ENCODE measurements at regions not wholly inside any gene's neighbourhood (a gene's known extent, or its start where the extent isn't known, plus 50 kb on each side); places are given as distances from the start of the nearest gene placed in this dataset.

- no peak overlapping the region for H3K4me3 ChIP-seq
- H3K9ac ChIP-seq (ENCODE audit: insufficient read length) = no peak overlapping the region
- no peak for TF ChIP-seq FOXP2 (optimal IDR thresholded peaks at IDR 0.05; ENCODE audit: control extremely low read depth, extremely low read length, insufficient read depth)
- TF ChIP-seq EZH2 (IDR thresholded peaks at IDR 0.05) = no peak
- TF ChIP-seq POLR2AphosphoS5 (IDR thresholded peaks at IDR 0.05; ENCODE audit: borderline replicate concordance, low read depth, low read length) = no peak
- H3K27ac ChIP-seq = no peak overlapping the region
- H3K9me3 ChIP-seq (ENCODE audit: low read depth, low read length) = no peaks in the 10 kb centered on the region
- no peak for DNase-seq (ENCODE audit: low read depth, low spot score)
- H3K36me3 ChIP-seq (ENCODE audit: insufficient read depth, low read length) = no peaks in the 10 kb centered on the region
Observed at GRCh38 chr6:47118611-47119010, 76.5 kb upstream of the ADGRF1 start.

- Histone ChIP-seq H3K9me3 (ENCODE audit: low read depth, low read length) (no peaks in the 10 kb centered on the region), H3K9ac (ENCODE audit: insufficient read length) (no peak overlapping the region), H3K27ac (no peak overlapping the region), H3K4me3 (no peak overlapping the region), H3K36me3 (ENCODE audit: insufficient read depth, low read length) (no peaks in the 10 kb centered on the region)
- no peak for DNase-seq (ENCODE audit: low read depth, low spot score)
- TF ChIP-seq POLR2AphosphoS5 (IDR thresholded peaks at IDR 0.05; ENCODE audit: borderline replicate concordance, low read depth, low read length) = no peak
- no peak for TF ChIP-seq EZH2 (IDR thresholded peaks at IDR 0.05)
- no peak for TF ChIP-seq FOXP2 (optimal IDR thresholded peaks at IDR 0.05; ENCODE audit: control extremely low read depth, extremely low read length, insufficient read depth)
Observed at GRCh38 chr6:47117314-47117713, 75.2 kb upstream of the ADGRF1 start.

- no peak overlapping the region for H3K9ac ChIP-seq (ENCODE audit: insufficient read length)
- TF ChIP-seq POLR2AphosphoS5 (IDR thresholded peaks at IDR 0.05; ENCODE audit: borderline replicate concordance, low read depth, low read length) (no peak), EZH2 (IDR thresholded peaks at IDR 0.05) (no peak), FOXP2 (optimal IDR thresholded peaks at IDR 0.05; ENCODE audit: control extremely low read depth, extremely low read length, insufficient read depth) (no peak)
- H3K27ac ChIP-seq = no peak overlapping the region
- no peaks in the 10 kb centered on the region for H3K9me3 ChIP-seq (ENCODE audit: low read depth, low read length)
- H3K4me3 ChIP-seq = no peak overlapping the region
- DNase-seq (ENCODE audit: low read depth, low spot score) = no peak
- no peaks in the 10 kb centered on the region for H3K36me3 ChIP-seq (ENCODE audit: insufficient read depth, low read length)
Observed at GRCh38 chr6:47116606-47117005, 74.5 kb upstream of the ADGRF1 start.

GRCh38 chr6:47116086-47116485 lies 74.0 kb upstream of the ADGRF1 start:
- DNase-seq (ENCODE audit: low read depth, low spot score) = no peak
- Histone ChIP-seq H3K9ac (ENCODE audit: insufficient read length) (no peak overlapping the region), H3K9me3 (ENCODE audit: low read depth, low read length) (no peaks in the 10 kb centered on the region), H3K36me3 (ENCODE audit: insufficient read depth, low read length) (no peaks in the 10 kb centered on the region), H3K27ac (no peak overlapping the region), H3K4me3 (no peak overlapping the region)
- TF ChIP-seq EZH2 (IDR thresholded peaks at IDR 0.05) (no peak), FOXP2 (optimal IDR thresholded peaks at IDR 0.05; ENCODE audit: control extremely low read depth, extremely low read length, insufficient read depth) (no peak), POLR2AphosphoS5 (IDR thresholded peaks at IDR 0.05; ENCODE audit: borderline replicate concordance, low read depth, low read length) (no peak)

GRCh38 chr6:47114460-47114859 lies 72.3 kb upstream of the ADGRF1 start:
- no peak overlapping the region for H3K4me3 ChIP-seq
- H3K27ac ChIP-seq = no peak overlapping the region
- no peaks in the 10 kb centered on the region for H3K36me3 ChIP-seq (ENCODE audit: insufficient read depth, low read length)
- TF ChIP-seq EZH2 (IDR thresholded peaks at IDR 0.05) (no peak), POLR2AphosphoS5 (IDR thresholded peaks at IDR 0.05; ENCODE audit: borderline replicate concordance, low read depth, low read length) (no peak), FOXP2 (optimal IDR thresholded peaks at IDR 0.05; ENCODE audit: control extremely low read depth, extremely low read length, insufficient read depth) (no peak)
- DNase-seq (ENCODE audit: low read depth, low spot score) = no peak
- no peaks in the 10 kb centered on the region for H3K9me3 ChIP-seq (ENCODE audit: low read depth, low read length)
- no peak overlapping the region for H3K9ac ChIP-seq (ENCODE audit: insufficient read length)

GRCh38 chr6:47112317-47112716 lies 70.2 kb upstream of the ADGRF1 start:
- TF ChIP-seq POLR2AphosphoS5 (IDR thresholded peaks at IDR 0.05; ENCODE audit: borderline replicate concordance, low read depth, low read length) = no peak
- no peak for TF ChIP-seq FOXP2 (optimal IDR thresholded peaks at IDR 0.05; ENCODE audit: control extremely low read depth, extremely low read length, insufficient read depth)
- TF ChIP-seq EZH2 (IDR thresholded peaks at IDR 0.05) = no peak
- no peak overlapping the region for H3K4me3 ChIP-seq
- H3K36me3 ChIP-seq (ENCODE audit: insufficient read depth, low read length) = no peaks in the 10 kb centered on the region
- no peak overlapping the region for H3K27ac ChIP-seq
- no peak overlapping the region for H3K9ac ChIP-seq (ENCODE audit: insufficient read length)
- no peaks in the 10 kb centered on the region for H3K9me3 ChIP-seq (ENCODE audit: low read depth, low read length)
- DNase-seq (ENCODE audit: low read depth, low spot score) = no peak

- DNase-seq (ENCODE audit: low read depth, low spot score) = no peak
- H3K27ac ChIP-seq = no peak overlapping the region
- H3K4me3 ChIP-seq = no peak overlapping the region
- no peak overlapping the region for H3K9ac ChIP-seq (ENCODE audit: insufficient read length)
- no peaks in the 10 kb centered on the region for H3K9me3 ChIP-seq (ENCODE audit: low read depth, low read length)
- TF ChIP-seq POLR2AphosphoS5 (IDR thresholded peaks at IDR 0.05; ENCODE audit: borderline replicate concordance, low read depth, low read length) (no peak), FOXP2 (optimal IDR thresholded peaks at IDR 0.05; ENCODE audit: control extremely low read depth, extremely low read length, insufficient read depth) (no peak), EZH2 (IDR thresholded peaks at IDR 0.05) (no peak)
- H3K36me3 ChIP-seq (ENCODE audit: insufficient read depth, low read length) = no peaks in the 10 kb centered on the region
Observed at GRCh38 chr6:47111685-47112084, 69.6 kb upstream of the ADGRF1 start.

- TF ChIP-seq POLR2AphosphoS5 (IDR thresholded peaks at IDR 0.05; ENCODE audit: borderline replicate concordance, low read depth, low read length) (no peak), EZH2 (IDR thresholded peaks at IDR 0.05) (no peak), FOXP2 (optimal IDR thresholded peaks at IDR 0.05; ENCODE audit: control extremely low read depth, extremely low read length, insufficient read depth) (no peak)
- no peak overlapping the region for H3K4me3 ChIP-seq
- H3K9me3 ChIP-seq (ENCODE audit: low read depth, low read length) = no peaks in the 10 kb centered on the region
- no peak overlapping the region for H3K27ac ChIP-seq
- no peaks in the 10 kb centered on the region for H3K36me3 ChIP-seq (ENCODE audit: insufficient read depth, low read length)
- no peak overlapping the region for H3K9ac ChIP-seq (ENCODE audit: insufficient read length)
- no peak for DNase-seq (ENCODE audit: low read depth, low spot score)
Observed at GRCh38 chr6:47109281-47109680, 67.1 kb upstream of the ADGRF1 start.

- TF ChIP-seq EZH2 (IDR thresholded peaks at IDR 0.05) = no peak
- no peak for TF ChIP-seq POLR2AphosphoS5 (IDR thresholded peaks at IDR 0.05; ENCODE audit: borderline replicate concordance, low read depth, low read length)
- no peak for TF ChIP-seq FOXP2 (optimal IDR thresholded peaks at IDR 0.05; ENCODE audit: control extremely low read depth, extremely low read length, insufficient read depth)
- DNase-seq (ENCODE audit: low read depth, low spot score) = no peak
- no peak overlapping the region for H3K9ac ChIP-seq (ENCODE audit: insufficient read length)
- H3K4me3 ChIP-seq = no peak overlapping the region
- no peaks in the 10 kb centered on the region for H3K36me3 ChIP-seq (ENCODE audit: insufficient read depth, low read length)
- H3K27ac ChIP-seq = no peak overlapping the region
- H3K9me3 ChIP-seq (ENCODE audit: low read depth, low read length) = no peaks in the 10 kb centered on the region
Observed at GRCh38 chr6:47106721-47107197, 64.6 kb upstream of the ADGRF1 start.

Data from SK-N-MC (cell line).